HEK293 (cell line): ENCODE measurements at regions not wholly inside any gene's neighbourhood (a gene's known extent, or its start where the extent isn't known, plus 50 kb on each side); places are given as distances from the start of the nearest gene placed in this dataset.

Source experiments
- CTCF ChIA-PET: fragments of 350-600 bp; formaldehyde crosslinking; extraction: SDS; loops from one replicate; lab custom pipeline; 2021; ENCODE audit warnings: antibody characterized with exemption; lab: Yijun Ruan, JAX
- POLR2A ChIA-PET: fragments of 300-600 bp; formaldehyde crosslinking; extraction: SDS; loops from one replicate; lab custom pipeline; 2020; ENCODE audit warnings: antibody characterized with exemption, inconsistent platforms; lab: Yijun Ruan, JAX
- H3K27ac ChIP-seq: fragments of 200-500 bp; sonication (Bioruptor generic); 2 replicates; pipeline ENCODE4 v1.5.1; 2014; ENCODE audit warnings: low read depth, low read length, control low read depth, inconsistent platforms; ENCODE audit errors: extremely low read depth
- H3K36me3 ChIP-seq, 2 experiments: fragments of 200-500 bp in 1 of 2; sonication (Bioruptor generic) in 1 of 2; 1 replicate in 1 of 2; 2 replicates in 1 of 2; pipeline ENCODE4 v1.5.1; 2014 to 2017; ENCODE audit warnings: inconsistent platforms in 2 of 2, low read length in 2 of 2; ENCODE audit not compliant: control insufficient read depth in 2 of 2, insufficient read depth in 1 of 2
- H3K4me1 ChIP-seq: fragments of 200-500 bp; sonication (Bioruptor generic); 2 replicates; pipeline ENCODE4 v1.5.1; 2014; ENCODE audit warnings: mild to moderate bottlenecking, low read length, inconsistent platforms; ENCODE audit not compliant: control insufficient read depth, insufficient read depth
- H3K4me3 ChIP-seq: 2 replicates; pipeline ENCODE4 v1.5.1; 2011; ENCODE audit warnings: low read depth, mild to moderate bottlenecking, control low read depth, low read length, moderate library complexity
- H3K9me3 ChIP-seq: fragments of 200-500 bp; sonication (Bioruptor generic); 2 replicates; pipeline ENCODE4 v1.5.1; 2014; ENCODE audit warnings: low read depth, low read length, inconsistent platforms; ENCODE audit not compliant: control insufficient read depth, insufficient read depth
- EGR2 ChIP-seq: fragments of 450-650 bp; formaldehyde crosslinking; IDR thresholded peaks from 2 replicates; pipeline ENCODE4 v1.5.1; 2016; ENCODE audit warnings: low read depth, missing biosample characterization, missing genetic modification characterization
- GFI1B ChIP-seq: fragments of 450-650 bp; formaldehyde crosslinking; IDR thresholded peaks from 2 replicates; pipeline ENCODE4 v1.5.1; 2016; ENCODE audit warnings: missing biosample characterization, missing genetic modification characterization
- GLIS1 ChIP-seq: fragments of 450-650 bp; formaldehyde crosslinking; IDR thresholded peaks from 2 replicates; pipeline ENCODE4 v1.5.1; 2016; ENCODE audit warnings: missing biosample characterization, missing genetic modification characterization
- KLF10 ChIP-seq: fragments of 450-650 bp; IDR thresholded peaks from 2 replicates; pipeline ENCODE4 v1.5.1; 2018; ENCODE audit warnings: missing biosample characterization, mild to moderate bottlenecking, missing genetic modification characterization
- PRDM1 ChIP-seq: fragments of 450-650 bp; formaldehyde crosslinking; IDR thresholded peaks from 2 replicates; pipeline ENCODE4; 2016; ENCODE audit warnings: missing biosample characterization, missing genetic modification characterization
- RBAK ChIP-seq: fragments of 450-650 bp; formaldehyde crosslinking; IDR thresholded peaks from 2 replicates; pipeline ENCODE4 v1.5.1; 2016; ENCODE audit warnings: missing biosample characterization, missing genetic modification characterization
- SCRT1 ChIP-seq: fragments of 450-650 bp; formaldehyde crosslinking; IDR thresholded peaks from 2 replicates; pipeline ENCODE4 v1.5.1; 2016; ENCODE audit warnings: missing biosample characterization, missing genetic modification characterization, borderline replicate concordance
- ZBTB7A ChIP-seq: fragments of 450-650 bp; formaldehyde crosslinking; IDR thresholded peaks from 2 replicates; pipeline ENCODE4 v1.5.1; 2016; ENCODE audit warnings: low read depth, missing biosample characterization, missing genetic modification characterization
- ZNF239 ChIP-seq: fragments of 450-650 bp; formaldehyde crosslinking; IDR thresholded peaks from 2 replicates; pipeline ENCODE4 v1.5.1; 2016; ENCODE audit warnings: missing biosample characterization, missing genetic modification characterization
- ZNF302 ChIP-seq: fragments of 450-650 bp; formaldehyde crosslinking; IDR thresholded peaks from 2 replicates; pipeline ENCODE4 v1.5.1; 2016; ENCODE audit warnings: missing biosample characterization, missing genetic modification characterization, low read depth
- ZNF37A ChIP-seq: fragments of 450-650 bp; IDR thresholded peaks from 2 replicates; pipeline ENCODE4 v1.5.1; 2018; ENCODE audit warnings: missing biosample characterization, missing genetic modification characterization
- ZNF423 ChIP-seq: fragments of 450-650 bp; formaldehyde crosslinking; IDR thresholded peaks from 2 replicates; pipeline ENCODE4 v1.5.1; 2016; ENCODE audit warnings: missing biosample characterization, missing genetic modification characterization
- ZNF426 ChIP-seq: fragments of 450-650 bp; formaldehyde crosslinking; IDR thresholded peaks from 2 replicates; pipeline ENCODE4 v1.5.1; 2017; ENCODE audit warnings: missing biosample characterization, missing genetic modification characterization, mild to moderate bottlenecking, inconsistent platforms, moderate library complexity
- ZNF530 ChIP-seq: fragments of 450-650 bp; formaldehyde crosslinking; IDR thresholded peaks from 2 replicates; pipeline ENCODE4 v1.5.1; 2016; ENCODE audit warnings: low read depth, missing biosample characterization, missing genetic modification characterization
- ZNF558 ChIP-seq: fragments of 450-650 bp; formaldehyde crosslinking; IDR thresholded peaks from 2 replicates; pipeline ENCODE4 v1.5.1; 2016; ENCODE audit warnings: missing biosample characterization, missing genetic modification characterization
- ZNF670 ChIP-seq: fragments of 450-650 bp; formaldehyde crosslinking; IDR thresholded peaks from 2 replicates; pipeline ENCODE4 v1.5.1; 2016; ENCODE audit warnings: missing biosample characterization, missing genetic modification characterization, low read depth
- ZNF76 ChIP-seq: fragments of 450-650 bp; formaldehyde crosslinking; IDR thresholded peaks from 2 replicates; pipeline ENCODE4; 2016; ENCODE audit warnings: low read depth, missing biosample characterization, missing genetic modification characterization, borderline replicate concordance
- ZNF792 ChIP-seq: fragments of 450-650 bp; formaldehyde crosslinking; IDR thresholded peaks from 2 replicates; pipeline ENCODE4 v1.5.1; 2016; ENCODE audit warnings: missing biosample characterization, missing genetic modification characterization
- TF ChIP-seq, protein P1 (sequence below): fragments of 450-650 bp; formaldehyde crosslinking; IDR thresholded peaks from 2 replicates; pipeline ENCODE4 v1.5.1; 2016; ENCODE audit warnings: missing biosample characterization, missing genetic modification characterization
- TF ChIP-seq, protein P2 (sequence below): fragments of 450-650 bp; formaldehyde crosslinking; IDR thresholded peaks from 2 replicates; pipeline ENCODE4 v1.5.1; 2017; ENCODE audit warnings: missing biosample characterization, mild to moderate bottlenecking, missing genetic modification characterization, moderate library complexity
- TF ChIP-seq, protein P3 (sequence below): fragments of 450-650 bp; formaldehyde crosslinking; IDR thresholded peaks from 2 replicates; pipeline ENCODE4 v1.5.1; 2016; ENCODE audit warnings: missing biosample characterization, missing genetic modification characterization
- TF ChIP-seq, protein P4 (sequence below): fragments of 450-650 bp; formaldehyde crosslinking; IDR thresholded peaks from 2 replicates; pipeline ENCODE4 v1.5.1; 2016; ENCODE audit warnings: missing biosample characterization, missing genetic modification characterization
- TF ChIP-seq, protein P5 (sequence below): fragments of 450-650 bp; formaldehyde crosslinking; IDR thresholded peaks from 2 replicates; pipeline ENCODE4 v1.5.1; 2016; ENCODE audit warnings: missing biosample characterization, missing genetic modification characterization
- TF ChIP-seq, protein P6 (sequence below): fragments of 450-650 bp; formaldehyde crosslinking; IDR thresholded peaks from 2 replicates; pipeline ENCODE4 v1.5.1; 2017; ENCODE audit warnings: missing biosample characterization, missing genetic modification characterization

DNA sequence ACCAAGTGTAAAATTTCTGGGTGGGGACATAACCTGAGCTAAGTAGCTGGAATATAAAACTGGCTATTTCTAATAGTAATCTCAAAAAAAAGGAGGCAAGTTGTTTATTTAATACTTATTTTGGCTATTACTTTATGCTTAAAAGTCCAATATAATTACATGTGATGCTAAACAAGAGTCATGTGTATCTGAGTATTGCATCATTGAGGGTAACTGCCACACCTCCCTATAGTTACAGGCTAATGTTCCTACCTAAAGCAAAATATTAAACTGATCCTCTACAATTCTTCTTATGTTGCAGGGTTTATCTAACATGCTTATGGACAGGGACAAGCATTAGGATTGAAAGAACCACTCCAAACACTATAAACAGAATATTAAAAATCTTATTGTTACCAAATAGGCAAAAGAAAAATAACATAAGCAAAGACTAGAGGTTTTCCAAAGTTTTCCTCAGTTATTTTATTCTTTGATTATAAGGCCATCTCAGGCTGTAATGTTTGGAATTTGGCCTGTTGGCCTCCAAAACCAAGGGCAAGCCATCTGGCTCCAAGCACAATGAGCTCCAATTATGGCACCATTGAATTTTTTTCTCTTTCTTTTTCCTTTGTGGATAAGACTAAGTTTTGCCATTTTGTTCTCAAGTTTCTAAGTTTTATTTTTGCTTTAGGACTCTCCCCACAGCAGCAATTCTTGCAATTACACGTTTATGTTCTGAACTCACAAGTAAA lies 75.8 kb upstream of the ABI3BP start (continued):
- TF ChIP-seq, protein P1, sequence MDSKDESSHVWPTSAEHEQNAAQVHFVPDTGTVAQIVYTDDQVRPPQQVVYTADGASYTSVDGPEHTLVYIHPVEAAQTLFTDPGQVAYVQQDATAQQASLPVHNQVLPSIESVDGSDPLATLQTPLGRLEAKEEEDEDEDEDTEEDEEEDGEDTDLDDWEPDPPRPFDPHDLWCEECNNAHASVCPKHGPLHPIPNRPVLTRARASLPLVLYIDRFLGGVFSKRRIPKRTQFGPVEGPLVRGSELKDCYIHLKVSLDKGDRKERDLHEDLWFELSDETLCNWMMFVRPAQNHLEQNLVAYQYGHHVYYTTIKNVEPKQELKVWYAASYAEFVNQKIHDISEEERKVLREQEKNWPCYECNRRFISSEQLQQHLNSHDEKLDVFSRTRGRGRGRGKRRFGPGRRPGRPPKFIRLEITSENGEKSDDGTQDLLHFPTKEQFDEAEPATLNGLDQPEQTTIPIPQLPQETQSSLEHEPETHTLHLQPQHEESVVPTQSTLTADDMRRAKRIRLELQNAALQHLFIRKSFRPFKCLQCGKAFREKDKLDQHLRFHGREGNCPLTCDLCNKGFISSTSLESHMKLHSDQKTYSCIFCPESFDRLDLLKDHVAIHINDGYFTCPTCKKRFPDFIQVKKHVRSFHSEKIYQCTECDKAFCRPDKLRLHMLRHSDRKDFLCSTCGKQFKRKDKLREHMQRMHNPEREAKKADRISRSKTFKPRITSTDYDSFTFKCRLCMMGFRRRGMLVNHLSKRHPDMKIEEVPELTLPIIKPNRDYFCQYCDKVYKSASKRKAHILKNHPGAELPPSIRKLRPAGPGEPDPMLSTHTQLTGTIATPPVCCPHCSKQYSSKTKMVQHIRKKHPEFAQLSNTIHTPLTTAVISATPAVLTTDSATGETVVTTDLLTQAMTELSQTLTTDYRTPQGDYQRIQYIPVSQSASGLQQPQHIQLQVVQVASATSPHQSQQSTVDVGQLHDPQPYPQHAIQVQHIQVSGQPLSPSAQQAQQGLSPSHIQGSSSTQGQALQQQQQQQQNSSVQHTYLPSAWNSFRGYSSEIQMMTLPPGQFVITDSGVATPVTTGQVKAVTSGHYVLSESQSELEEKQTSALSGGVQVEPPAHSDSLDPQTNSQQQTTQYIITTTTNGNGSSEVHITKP (tag by site-specific recombination), result no peak
- TF ChIP-seq GLIS1 (tag by site-specific recombination) (no peak), SCRT1 (tag by site-specific recombination) (no peak), ZNF792 (tag by site-specific recombination) (no peak), GFI1B (tag by site-specific recombination) (no peak), ZNF530 (no peak)
- TF ChIP-seq, protein P2, sequence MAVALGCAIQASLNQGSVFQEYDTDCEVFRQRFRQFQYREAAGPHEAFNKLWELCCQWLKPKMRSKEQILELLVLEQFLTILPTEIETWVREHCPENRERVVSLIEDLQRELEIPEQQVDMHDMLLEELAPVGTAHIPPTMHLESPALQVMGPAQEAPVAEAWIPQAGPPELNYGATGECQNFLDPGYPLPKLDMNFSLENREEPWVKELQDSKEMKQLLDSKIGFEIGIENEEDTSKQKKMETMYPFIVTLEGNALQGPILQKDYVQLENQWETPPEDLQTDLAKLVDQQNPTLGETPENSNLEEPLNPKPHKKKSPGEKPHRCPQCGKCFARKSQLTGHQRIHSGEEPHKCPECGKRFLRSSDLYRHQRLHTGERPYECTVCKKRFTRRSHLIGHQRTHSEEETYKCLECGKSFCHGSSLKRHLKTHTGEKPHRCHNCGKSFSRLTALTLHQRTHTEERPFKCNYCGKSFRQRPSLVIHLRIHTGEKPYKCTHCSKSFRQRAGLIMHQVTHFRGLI (tag by site-specific recombination), result no peak

DNA sequence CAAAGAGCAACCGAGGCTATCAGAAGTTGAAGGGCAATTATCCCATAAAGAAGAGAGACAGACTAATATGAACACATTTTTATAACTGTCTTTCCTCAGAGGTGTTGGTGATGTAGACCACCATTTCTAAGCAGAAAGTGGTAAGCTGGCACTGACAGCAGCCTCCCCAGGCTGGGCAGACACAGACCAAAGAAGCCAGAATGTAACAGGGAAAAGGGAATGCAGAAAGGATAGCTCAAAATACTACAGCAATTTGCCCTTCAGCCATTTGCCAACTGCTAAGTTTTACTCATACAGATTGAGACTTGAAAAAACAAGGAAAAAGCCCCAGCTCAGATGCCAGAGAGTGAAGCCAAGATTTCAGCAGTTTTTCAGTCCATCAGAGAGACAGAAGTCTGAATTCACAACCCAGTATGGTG lies 73.5 kb upstream of the ABI3BP start:
- Histone ChIP-seq H3K27ac (no peak overlapping the region), H3K9me3 (no peaks in the 10 kb centered on the region), H3K4me1 (no peaks in the 10 kb centered on the region), H3K36me3 (no peaks in the 10 kb centered on the region), H3K4me3 (no peak overlapping the region)
- ChIA-PET POLR2A (no interaction called here), CTCF (no interaction called here)
- TF ChIP-seq, protein P3, sequence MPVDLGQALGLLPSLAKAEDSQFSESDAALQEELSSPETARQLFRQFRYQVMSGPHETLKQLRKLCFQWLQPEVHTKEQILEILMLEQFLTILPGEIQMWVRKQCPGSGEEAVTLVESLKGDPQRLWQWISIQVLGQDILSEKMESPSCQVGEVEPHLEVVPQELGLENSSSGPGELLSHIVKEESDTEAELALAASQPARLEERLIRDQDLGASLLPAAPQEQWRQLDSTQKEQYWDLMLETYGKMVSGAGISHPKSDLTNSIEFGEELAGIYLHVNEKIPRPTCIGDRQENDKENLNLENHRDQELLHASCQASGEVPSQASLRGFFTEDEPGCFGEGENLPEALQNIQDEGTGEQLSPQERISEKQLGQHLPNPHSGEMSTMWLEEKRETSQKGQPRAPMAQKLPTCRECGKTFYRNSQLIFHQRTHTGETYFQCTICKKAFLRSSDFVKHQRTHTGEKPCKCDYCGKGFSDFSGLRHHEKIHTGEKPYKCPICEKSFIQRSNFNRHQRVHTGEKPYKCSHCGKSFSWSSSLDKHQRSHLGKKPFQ, result no peak
- TF ChIP-seq ZNF239 (tag by site-specific recombination) (no peak), KLF10 (tag by site-specific recombination) (no peak), RBAK (tag by site-specific recombination) (no peak), ZNF37A (tag by site-specific recombination) (no peak), EGR2 (tag by site-specific recombination) (no peak), ZNF558 (tag by site-specific recombination) (no peak), ZNF426 (no peak), ZNF76 (no peak), ZNF302 (no peak), ZNF670 (no peak), GFI1B (tag by site-specific recombination) (no peak), ZBTB7A (tag by site-specific recombination) (no peak), ZNF423 (no peak), PRDM1 (tag by site-specific recombination) (no peak)
- TF ChIP-seq, protein P4, sequence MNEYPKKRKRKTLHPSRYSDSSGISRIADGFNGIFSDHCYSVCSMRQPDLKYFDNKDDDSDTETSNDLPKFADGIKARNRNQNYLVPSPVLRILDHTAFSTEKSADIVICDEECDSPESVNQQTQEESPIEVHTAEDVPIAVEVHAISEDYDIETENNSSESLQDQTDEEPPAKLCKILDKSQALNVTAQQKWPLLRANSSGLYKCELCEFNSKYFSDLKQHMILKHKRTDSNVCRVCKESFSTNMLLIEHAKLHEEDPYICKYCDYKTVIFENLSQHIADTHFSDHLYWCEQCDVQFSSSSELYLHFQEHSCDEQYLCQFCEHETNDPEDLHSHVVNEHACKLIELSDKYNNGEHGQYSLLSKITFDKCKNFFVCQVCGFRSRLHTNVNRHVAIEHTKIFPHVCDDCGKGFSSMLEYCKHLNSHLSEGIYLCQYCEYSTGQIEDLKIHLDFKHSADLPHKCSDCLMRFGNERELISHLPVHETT (tag by site-specific recombination), result no peak
- TF ChIP-seq, protein P5, sequence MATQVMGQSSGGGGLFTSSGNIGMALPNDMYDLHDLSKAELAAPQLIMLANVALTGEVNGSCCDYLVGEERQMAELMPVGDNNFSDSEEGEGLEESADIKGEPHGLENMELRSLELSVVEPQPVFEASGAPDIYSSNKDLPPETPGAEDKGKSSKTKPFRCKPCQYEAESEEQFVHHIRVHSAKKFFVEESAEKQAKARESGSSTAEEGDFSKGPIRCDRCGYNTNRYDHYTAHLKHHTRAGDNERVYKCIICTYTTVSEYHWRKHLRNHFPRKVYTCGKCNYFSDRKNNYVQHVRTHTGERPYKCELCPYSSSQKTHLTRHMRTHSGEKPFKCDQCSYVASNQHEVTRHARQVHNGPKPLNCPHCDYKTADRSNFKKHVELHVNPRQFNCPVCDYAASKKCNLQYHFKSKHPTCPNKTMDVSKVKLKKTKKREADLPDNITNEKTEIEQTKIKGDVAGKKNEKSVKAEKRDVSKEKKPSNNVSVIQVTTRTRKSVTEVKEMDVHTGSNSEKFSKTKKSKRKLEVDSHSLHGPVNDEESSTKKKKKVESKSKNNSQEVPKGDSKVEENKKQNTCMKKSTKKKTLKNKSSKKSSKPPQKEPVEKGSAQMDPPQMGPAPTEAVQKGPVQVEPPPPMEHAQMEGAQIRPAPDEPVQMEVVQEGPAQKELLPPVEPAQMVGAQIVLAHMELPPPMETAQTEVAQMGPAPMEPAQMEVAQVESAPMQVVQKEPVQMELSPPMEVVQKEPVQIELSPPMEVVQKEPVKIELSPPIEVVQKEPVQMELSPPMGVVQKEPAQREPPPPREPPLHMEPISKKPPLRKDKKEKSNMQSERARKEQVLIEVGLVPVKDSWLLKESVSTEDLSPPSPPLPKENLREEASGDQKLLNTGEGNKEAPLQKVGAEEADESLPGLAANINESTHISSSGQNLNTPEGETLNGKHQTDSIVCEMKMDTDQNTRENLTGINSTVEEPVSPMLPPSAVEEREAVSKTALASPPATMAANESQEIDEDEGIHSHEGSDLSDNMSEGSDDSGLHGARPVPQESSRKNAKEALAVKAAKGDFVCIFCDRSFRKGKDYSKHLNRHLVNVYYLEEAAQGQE (tag by site-specific recombination), result no peak
- TF ChIP-seq, protein P6, sequence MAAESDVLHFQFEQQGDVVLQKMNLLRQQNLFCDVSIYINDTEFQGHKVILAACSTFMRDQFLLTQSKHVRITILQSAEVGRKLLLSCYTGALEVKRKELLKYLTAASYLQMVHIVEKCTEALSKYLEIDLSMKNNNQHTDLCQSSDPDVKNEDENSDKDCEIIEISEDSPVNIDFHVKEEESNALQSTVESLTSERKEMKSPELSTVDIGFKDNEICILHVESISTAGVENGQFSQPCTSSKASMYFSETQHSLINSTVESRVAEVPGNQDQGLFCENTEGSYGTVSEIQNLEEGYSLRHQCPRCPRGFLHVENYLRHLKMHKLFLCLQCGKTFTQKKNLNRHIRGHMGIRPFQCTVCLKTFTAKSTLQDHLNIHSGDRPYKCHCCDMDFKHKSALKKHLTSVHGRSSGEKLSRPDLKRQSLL (tag by site-specific recombination), result no peak
